Aorta (tissue), 5 donors: ENCODE measurements at regions not wholly inside any gene's neighbourhood (a gene's known extent, or its start where the extent isn't known, plus 50 kb on each side); places are given as distances from the start of the nearest gene placed in this dataset.
"Not testable (repeated sequence)": the region's sequence is repeated elsewhere in the genome, so short reads cannot be mapped to it uniquely, and the experiment has no call there.

Experiments
- ATAC-seq: fragments of 200-7000 bp; cut with Tn5 transposase; one replicate; pipeline ENCODE4 v1.9.1; 2022; ENCODE audit warnings: moderate library complexity; ENCODE audit not compliant: low FRiP score
- DNase-seq, 2 donors: peaks; one replicate each; pipeline ENCODE4 v3.0.0-alpha.2; 2020
- H3K27ac ChIP-seq, 2 donors: one replicate each; pipeline ENCODE4 v1.5.1; 2013; ENCODE audit warnings: low read length in 2 of 2, mild to moderate bottlenecking in 2 of 2, moderate library complexity in 2 of 2, control low read depth in 1 of 2, inconsistent platforms in 1 of 2, low read depth in 1 of 2
- H3K27me3 ChIP-seq, 2 donors: one replicate each; pipeline ENCODE4 v1.6.1; 2013; ENCODE audit warnings: control low read depth in 1 of 2, low read length in 1 of 2, mild to moderate bottlenecking in 1 of 2, moderate library complexity in 1 of 2; ENCODE audit not compliant: insufficient read depth in 2 of 2, control insufficient read depth in 1 of 2
- H3K36me3 ChIP-seq, 2 donors: one replicate each; pipeline ENCODE4 v1.6.1; 2013; ENCODE audit warnings: control low read depth in 1 of 2, low read length in 1 of 2, mild to moderate bottlenecking in 1 of 2; ENCODE audit not compliant: insufficient read depth in 2 of 2, control insufficient read depth in 1 of 2
- H3K4me1 ChIP-seq, 2 donors: one replicate each; pipeline ENCODE4 v1.6.1; 2013; ENCODE audit warnings: low read length in 2 of 2, control low read depth in 1 of 2, mild to moderate bottlenecking in 1 of 2, moderate library complexity in 1 of 2; ENCODE audit not compliant: insufficient read depth in 2 of 2, control insufficient read depth in 1 of 2
- H3K4me3 ChIP-seq, 2 donors: one replicate each; pipeline ENCODE4 v1.5.1; 2013; ENCODE audit warnings: low read length in 2 of 2, control low read depth in 1 of 2, mild to moderate bottlenecking in 1 of 2
- H3K9me3 ChIP-seq: one replicate; pipeline ENCODE4 v1.6.1; 2013; ENCODE audit warnings: mild to moderate bottlenecking, low read length; ENCODE audit not compliant: control insufficient read depth
- WGBS, 2 donors: extraction: QIAGEN DNeasy Blood & Tissue Kit; methylation state at CpG; one replicate each; pipeline ENCODE4 v1.1.7; 2013; 5-methylcytosine and 5-hydroxymethylcytosine counted together
- intact Hi-C, 2 donors: fragments of 100-400 bp; cut with DNase I; formaldehyde crosslinking; loops; one replicate each; pipeline versions ENCODE4 v1.14.2 to v1.15.0; 2022
- donor health status: healthy with polysubstance abuse.
- donor health status: Bipolar disorder and iron deficiency.
- donor health status: DM: no; HTN: no; CAD: no.
- donor health status: DM: no; HTN: no; CAD: no.
- donor health status: DM: yes; HTN: yes; CAD: no.

- ATAC-seq (no peak), DNase-seq (no peak)
- H3K36me3 ChIP-seq: no peaks in the 10 kb centered on the region
- WGBS, 2 donors: 95 to 96% methylated on average over 5 of the region's 5 CpGs
- intact Hi-C loops: no loop called here
- H3K4me1 ChIP-seq: no peaks in the 10 kb centered on the region
- H3K27ac ChIP-seq: no peak overlapping the region
- H3K27me3 ChIP-seq: no peaks in the 10 kb centered on the region
- no peaks in the 10 kb centered on the region for H3K9me3 ChIP-seq
- no peak overlapping the region for H3K4me3 ChIP-seq
Measured at GRCh38 chr1:171397851-171398469, 84.0 kb downstream of the FMO4 start.

- no peaks in the 10 kb centered on the region for H3K36me3 ChIP-seq
- no peaks in the 10 kb centered on the region for H3K4me1 ChIP-seq
- 6% methylated on average over 7 of the region's 7 CpGs for WGBS, 2 donors
- H3K27me3 ChIP-seq: no peaks in the 10 kb centered on the region
- no peaks in the 10 kb centered on the region for H3K9me3 ChIP-seq
- ATAC-seq (no peak), DNase-seq (peak; percentile 60 to 83)
- intact Hi-C loops: loop anchor here in 1 of 2 donors (5.0 to 10.0 kb wide), 2 partner anchors 89 to 156 kb away; partner anchors contain the start of genes FMO1 and FMO4
- peak overlapping the region; percentile 23 to 72 for H3K27ac ChIP-seq
- no peak overlapping the region for H3K4me3 ChIP-seq
Measured at GRCh38 chr1:171403393-171403792, 81.9 kb upstream of the PRRC2C start.

GRCh38 chr1:171405391-171405714 is 80.0 kb upstream of the PRRC2C start:
- DNase-seq: no peak
- ATAC-seq: no peak
- intact Hi-C loops: loop anchor here in 1 of 2 donors (10.0 kb wide), 1 partner anchor 91 kb away; the partner anchor contains the start of gene FMO4
- 66 to 80% methylated on average over 1 of the region's 1 CpG for WGBS, 2 donors
- H3K9me3 ChIP-seq: no peaks in the 10 kb centered on the region
- H3K4me1 ChIP-seq: no peaks in the 10 kb centered on the region
- no peak overlapping the region for H3K27ac ChIP-seq
- H3K4me3 ChIP-seq: no peak overlapping the region
- H3K27me3 ChIP-seq: no peaks in the 10 kb centered on the region
- no peaks in the 10 kb centered on the region for H3K36me3 ChIP-seq

GRCh38 chr1:171413557-171413956 is 71.8 kb upstream of the PRRC2C start:
- H3K9me3 ChIP-seq, H3K27me3 ChIP-seq, H3K27ac ChIP-seq, H3K4me3 ChIP-seq, ATAC-seq, intact Hi-C loops, H3K4me1 ChIP-seq, DNase-seq, H3K36me3 ChIP-seq: not testable (repeated sequence)
- 90 to 92% methylated on average over 5 to 6 of the region's 6 CpGs for WGBS, 2 donors

DNA sequence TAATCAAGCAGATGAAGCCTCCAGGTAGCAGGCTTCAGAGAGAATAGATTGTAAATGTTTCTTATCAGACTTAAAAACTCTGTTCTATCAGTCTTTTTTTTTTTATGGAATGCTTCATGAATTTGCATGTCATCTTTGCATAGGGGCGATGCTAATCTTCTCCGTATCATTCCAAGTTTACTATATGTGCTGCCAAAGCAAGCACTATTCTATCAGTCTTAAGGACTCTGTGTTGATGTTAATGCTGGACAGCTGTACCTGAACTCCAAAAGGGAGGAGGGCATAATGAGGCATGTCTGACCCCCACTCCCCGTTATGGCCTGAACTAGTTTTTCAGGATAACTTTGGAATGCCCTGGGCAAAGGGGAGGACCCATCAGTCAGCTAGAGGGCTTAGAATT is 66.8 kb upstream of the PRRC2C start:
- Histone ChIP-seq H3K4me3 (no peak overlapping the region), H3K36me3 (no peaks in the 10 kb centered on the region), H3K4me1 (no peaks in the 10 kb centered on the region), H3K27ac (no peak overlapping the region), H3K27me3 (no peaks in the 10 kb centered on the region), H3K9me3 (no peaks in the 10 kb centered on the region)
- 63 to 76% methylated on average over 3 of the region's 3 CpGs for WGBS, 2 donors
- no peak for ATAC-seq
- intact Hi-C loops: no loop called here
- no peak for DNase-seq

GRCh38 chr1:171420810-171421209 is 64.5 kb upstream of the PRRC2C start:
- no peaks in the 10 kb centered on the region for H3K9me3 ChIP-seq
- DNase-seq (no peak), ATAC-seq (no peak)
- H3K4me3 ChIP-seq: no peak overlapping the region
- intact Hi-C loops: no loop called here
- no peaks in the 10 kb centered on the region for H3K4me1 ChIP-seq
- no peak overlapping the region for H3K27ac ChIP-seq
- no peaks in the 10 kb centered on the region for H3K36me3 ChIP-seq
- H3K27me3 ChIP-seq: no peaks in the 10 kb centered on the region

GRCh38 chr1:171421413-171422020 is 63.8 kb upstream of the PRRC2C start:
- Histone ChIP-seq H3K4me3 (no peak overlapping the region), H3K4me1 (no peaks in the 10 kb centered on the region), H3K27ac (no peak overlapping the region), H3K9me3 (no peaks in the 10 kb centered on the region), H3K27me3 (no peaks in the 10 kb centered on the region), H3K36me3 (no peaks in the 10 kb centered on the region)
- intact Hi-C loops: no loop called here
- 69 to 77% methylated on average over 10 of the region's 10 CpGs for WGBS, 2 donors
- DNase-seq (no peak), ATAC-seq (no peak)

DNA sequence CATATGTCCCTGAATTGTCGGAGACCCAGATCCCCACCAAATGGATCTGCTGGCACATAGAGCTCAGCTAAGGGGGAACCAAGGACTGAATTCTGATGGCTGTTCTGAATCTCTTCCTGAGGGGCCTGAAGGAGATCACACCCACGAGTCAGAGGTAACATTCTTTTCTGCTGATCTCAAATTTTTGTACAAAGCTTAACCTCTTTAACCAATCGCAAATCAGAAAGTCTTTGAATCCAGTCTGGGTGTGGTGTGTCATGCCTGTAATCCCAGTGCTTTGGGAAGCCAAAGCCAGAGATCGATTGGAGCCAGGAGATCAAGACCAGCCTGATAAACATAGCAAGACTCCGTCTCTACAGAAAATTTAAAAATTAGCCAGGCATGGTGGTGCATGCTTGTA is 62.8 kb upstream of the PRRC2C start:
- H3K4me3 ChIP-seq: no peak overlapping the region
- no peaks in the 10 kb centered on the region for H3K36me3 ChIP-seq
- ATAC-seq: no peak
- H3K9me3 ChIP-seq: no peaks in the 10 kb centered on the region
- H3K27me3 ChIP-seq: no peaks in the 10 kb centered on the region
- WGBS, 2 donors: 64 to 66% methylated on average over 5 of the region's 5 CpGs
- intact Hi-C loops: no loop called here
- DNase-seq: no peak
- H3K27ac ChIP-seq: no peak overlapping the region
- H3K4me1 ChIP-seq: no peaks in the 10 kb centered on the region

DNA sequence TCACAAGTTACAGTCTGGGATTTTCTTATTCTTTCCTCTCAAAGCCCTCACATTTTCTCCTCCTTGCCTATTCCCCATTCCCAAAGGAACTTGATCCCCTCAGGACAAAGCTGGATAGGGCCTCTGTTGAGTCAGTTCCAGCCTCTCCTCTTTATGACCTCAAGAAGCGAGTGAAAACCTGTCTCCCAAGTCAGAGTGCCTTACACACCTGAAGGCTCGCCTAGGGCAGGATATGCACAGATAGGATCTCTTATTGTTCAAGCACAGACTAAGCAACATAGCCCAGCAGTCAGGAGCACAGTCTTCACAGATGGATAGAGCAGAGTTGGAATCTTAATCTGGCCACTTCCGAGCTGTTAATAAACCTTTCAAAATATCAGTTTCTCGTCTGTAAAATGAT is 60.8 kb upstream of the PRRC2C start:
- ATAC-seq (no peak), DNase-seq (no peak)
- Histone ChIP-seq H3K27ac (no peak overlapping the region), H3K4me3 (no peak overlapping the region), H3K27me3 (no peaks in the 10 kb centered on the region), H3K36me3 (no peaks in the 10 kb centered on the region), H3K4me1 (no peaks in the 10 kb centered on the region), H3K9me3 (no peaks in the 10 kb centered on the region)
- intact Hi-C loops: no loop called here
- WGBS, 2 donors: 87 to 88% methylated on average over 4 of the region's 4 CpGs
